ENCODE measurements at regions not wholly inside any gene's neighbourhood (a gene's known extent, or its start where the extent isn't known, plus 50 kb on each side); places are given as distances from the start of the nearest gene placed in this dataset.

- no peak for TF ChIP-seq CTCF (IDR thresholded peaks at IDR 0.05; ENCODE audit: insufficient read depth, low read depth, low read length)
- no peak for DNase-seq (ENCODE audit: low read depth)
- H3K4me3 ChIP-seq (ENCODE audit: low read depth, low read length): no peak overlapping the region
These were observed 180.3 kb upstream of the SHH start for GRCh38 chr7:155992538-155992937.

- DNase-seq (ENCODE audit: low read depth): no peak
- no peak for TF ChIP-seq CTCF (IDR thresholded peaks at IDR 0.05; ENCODE audit: insufficient read depth, low read depth, low read length)
- H3K4me3 ChIP-seq (ENCODE audit: low read depth, low read length): no peak overlapping the region
These were observed 179.8 kb upstream of the SHH start for GRCh38 chr7:155992107-155992506.

- no peak overlapping the region for H3K4me3 ChIP-seq (ENCODE audit: low read depth, low read length)
- TF ChIP-seq CTCF (IDR thresholded peaks at IDR 0.05; ENCODE audit: insufficient read depth, low read depth, low read length): no peak
These were observed 179.2 kb upstream of the SHH start for GRCh38 chr7:155991470-155991869.

GRCh38 chr7:155988416-155988815, 176.2 kb upstream of the SHH start:
- no peak for DNase-seq (ENCODE audit: low read depth)
- H3K4me3 ChIP-seq (ENCODE audit: low read depth, low read length): no peak overlapping the region
- TF ChIP-seq CTCF (IDR thresholded peaks at IDR 0.05; ENCODE audit: insufficient read depth, low read depth, low read length): no peak

More at GRCh38 chr7:155991470-155991869, 179.2 kb upstream of the SHH start:
- no peak for DNase-seq (ENCODE audit: low read depth)

GRCh38 chr7:155987681-155988235, 175.5 kb upstream of the SHH start:
- no peak for TF ChIP-seq CTCF (IDR thresholded peaks at IDR 0.05; ENCODE audit: insufficient read depth, low read depth, low read length)
- no peak overlapping the region for H3K4me3 ChIP-seq (ENCODE audit: low read depth, low read length)
- DNase-seq (ENCODE audit: low read depth): no peak

- TF ChIP-seq CTCF (IDR thresholded peaks at IDR 0.05; ENCODE audit: insufficient read depth, low read depth, low read length): no peak
These were observed 174.4 kb upstream of the SHH start for GRCh38 chr7:155986497-155987160.

More at GRCh38 chr7:155986497-155987160, 174.4 kb upstream of the SHH start:
- no peak for DNase-seq (ENCODE audit: low read depth)
- no peak overlapping the region for H3K4me3 ChIP-seq (ENCODE audit: low read depth, low read length)
